AG04449 (cell line): ENCODE measurements at regions not wholly inside any gene's neighbourhood (a gene's known extent, or its start where the extent isn't known, plus 50 kb on each side); places are given as distances from the start of the nearest gene placed in this dataset.

Experiments used
- CTCF ChIA-PET: fragments of 350-600 bp; formaldehyde crosslinking; extraction: SDS; loops from one replicate; lab custom pipeline; 2021; ENCODE audit warnings: antibody characterized with exemption; lab: Yijun Ruan, JAX
- POLR2A ChIA-PET: fragments of 400-600, 350-600 bp; formaldehyde crosslinking; extraction: SDS; loops from one replicate; lab custom pipeline; 2020; ENCODE audit warnings: antibody characterized with exemption, inconsistent platforms; lab: Yijun Ruan, JAX
- DNase-seq: peaks from one replicate; pipeline ENCODE4 v3.0.0-alpha.2; 2010; ENCODE audit warnings: low read depth, low spot score
- H3K4me3 ChIP-seq: 2 replicates; pipeline ENCODE4 v1.5.1; 2011; ENCODE audit warnings: low read depth, mild to moderate bottlenecking, control low read depth, low read length
- TF ChIP-seq, protein P1 (sequence below): IDR thresholded peaks from one replicate; pipeline ENCODE4 v1.5.1; 2011; ENCODE audit warnings: mild to moderate bottlenecking, moderate library complexity, low read length, control low read depth, inconsistent platforms; ENCODE audit not compliant: insufficient read depth; ENCODE audit errors: missing control alignments

DNA sequence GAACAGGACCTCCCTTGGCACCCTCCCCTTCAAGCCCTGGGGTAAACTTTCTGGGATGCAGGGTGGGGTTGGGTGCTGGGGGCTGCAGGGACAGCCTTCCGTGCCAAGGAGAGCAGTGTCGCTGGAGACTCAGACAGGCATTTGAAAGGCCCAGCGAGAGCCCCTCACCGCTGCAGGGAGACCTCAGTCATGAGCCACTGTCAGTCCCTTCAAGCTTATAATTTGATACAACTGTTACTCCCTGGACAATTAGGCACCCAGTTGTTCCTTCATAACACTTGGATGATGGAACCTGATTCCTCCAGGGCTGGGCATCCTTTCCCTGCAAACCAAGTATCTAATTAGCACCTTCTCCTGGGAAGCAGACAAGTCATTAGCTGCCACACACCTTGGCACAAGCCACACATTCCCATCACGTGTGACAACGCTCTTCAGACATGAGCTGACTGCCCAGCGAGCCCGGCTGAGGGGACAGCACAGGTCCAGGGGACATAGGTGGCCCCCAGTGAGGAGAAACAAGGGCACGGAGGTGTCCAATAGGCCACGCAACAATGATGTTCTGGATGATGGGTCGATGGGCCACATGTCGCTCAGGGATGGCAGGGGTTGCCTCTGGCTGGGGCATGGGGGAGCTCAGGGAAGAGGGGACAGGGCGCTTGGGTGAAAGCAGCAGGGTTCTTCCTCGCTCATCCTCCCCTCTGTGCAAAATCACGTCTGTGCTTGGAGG is 59.6 kb downstream of the KCNF1 start:
- no peak overlapping the region for H3K4me3 ChIP-seq
- ChIA-PET POLR2A (no interaction called here), CTCF (no interaction called here)
- no peak for DNase-seq
- TF ChIP-seq, protein P1, sequence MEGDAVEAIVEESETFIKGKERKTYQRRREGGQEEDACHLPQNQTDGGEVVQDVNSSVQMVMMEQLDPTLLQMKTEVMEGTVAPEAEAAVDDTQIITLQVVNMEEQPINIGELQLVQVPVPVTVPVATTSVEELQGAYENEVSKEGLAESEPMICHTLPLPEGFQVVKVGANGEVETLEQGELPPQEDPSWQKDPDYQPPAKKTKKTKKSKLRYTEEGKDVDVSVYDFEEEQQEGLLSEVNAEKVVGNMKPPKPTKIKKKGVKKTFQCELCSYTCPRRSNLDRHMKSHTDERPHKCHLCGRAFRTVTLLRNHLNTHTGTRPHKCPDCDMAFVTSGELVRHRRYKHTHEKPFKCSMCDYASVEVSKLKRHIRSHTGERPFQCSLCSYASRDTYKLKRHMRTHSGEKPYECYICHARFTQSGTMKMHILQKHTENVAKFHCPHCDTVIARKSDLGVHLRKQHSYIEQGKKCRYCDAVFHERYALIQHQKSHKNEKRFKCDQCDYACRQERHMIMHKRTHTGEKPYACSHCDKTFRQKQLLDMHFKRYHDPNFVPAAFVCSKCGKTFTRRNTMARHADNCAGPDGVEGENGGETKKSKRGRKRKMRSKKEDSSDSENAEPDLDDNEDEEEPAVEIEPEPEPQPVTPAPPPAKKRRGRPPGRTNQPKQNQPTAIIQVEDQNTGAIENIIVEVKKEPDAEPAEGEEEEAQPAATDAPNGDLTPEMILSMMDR = no peak

DNA sequence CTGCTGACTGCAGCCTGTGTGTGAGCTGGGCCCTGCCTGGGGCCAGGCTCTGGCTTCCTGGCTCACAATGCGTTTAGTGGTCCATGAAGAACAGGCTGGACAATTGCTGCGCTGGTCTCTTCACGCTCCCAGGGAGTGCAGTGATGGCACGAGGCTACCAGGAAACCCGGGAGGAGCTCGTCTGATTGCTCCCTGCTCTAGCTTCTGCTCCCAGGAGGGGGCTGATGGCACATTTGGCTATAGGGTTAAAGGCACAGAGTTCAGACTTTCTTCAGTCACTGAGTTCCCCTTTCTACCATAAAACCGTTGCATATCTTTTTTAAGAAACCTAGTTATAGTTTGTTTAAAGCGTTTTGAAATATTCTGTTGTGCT is 60.1 kb downstream of the KCNF1 start:
- TF ChIP-seq, protein P1 = no peak
- DNase-seq = no peak
- POLR2A ChIA-PET = no interaction called here
- CTCF ChIA-PET = no interaction called here
- no peak overlapping the region for H3K4me3 ChIP-seq

DNA sequence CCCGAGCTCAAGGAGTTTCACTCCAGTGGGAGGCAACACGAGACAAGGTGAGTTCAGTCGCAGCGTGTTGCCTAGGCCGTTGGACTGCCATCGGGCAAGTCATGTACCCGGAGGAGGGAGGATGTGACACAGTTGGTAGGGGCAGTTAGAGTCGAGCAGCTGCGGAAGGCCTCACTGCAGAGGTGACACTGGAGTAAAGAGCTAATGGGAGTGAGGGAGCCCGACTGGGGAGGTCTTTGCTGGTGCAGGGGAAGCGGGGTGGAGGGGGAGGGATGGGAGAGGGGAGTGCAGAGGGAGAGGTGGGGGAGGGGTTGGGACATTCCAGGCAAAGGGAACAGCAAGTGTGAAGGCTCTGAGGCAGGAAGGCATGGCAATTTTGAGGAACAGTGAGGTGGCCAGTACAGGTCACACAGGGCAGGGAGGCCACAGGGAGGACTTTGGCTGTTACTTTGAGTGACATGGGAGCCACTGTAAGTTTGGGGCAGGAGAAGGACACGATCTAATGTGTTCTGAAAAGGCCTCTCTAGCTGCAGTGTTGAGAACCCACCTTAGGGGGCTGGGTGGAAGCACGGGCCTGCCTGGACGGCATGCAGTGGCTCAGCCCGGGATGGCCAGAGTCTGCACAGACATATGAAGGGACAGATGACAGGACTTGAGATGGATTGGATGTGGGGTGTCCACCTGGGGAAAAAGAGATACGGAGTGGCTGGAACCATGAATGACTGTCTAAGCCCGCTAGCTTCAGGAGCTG is 61.1 kb downstream of the KCNF1 start:
- POLR2A ChIA-PET = no interaction called here
- CTCF ChIA-PET = no interaction called here
- TF ChIP-seq, protein P1 = no peak
- no peak for DNase-seq
- H3K4me3 ChIP-seq = no peak overlapping the region

DNA sequence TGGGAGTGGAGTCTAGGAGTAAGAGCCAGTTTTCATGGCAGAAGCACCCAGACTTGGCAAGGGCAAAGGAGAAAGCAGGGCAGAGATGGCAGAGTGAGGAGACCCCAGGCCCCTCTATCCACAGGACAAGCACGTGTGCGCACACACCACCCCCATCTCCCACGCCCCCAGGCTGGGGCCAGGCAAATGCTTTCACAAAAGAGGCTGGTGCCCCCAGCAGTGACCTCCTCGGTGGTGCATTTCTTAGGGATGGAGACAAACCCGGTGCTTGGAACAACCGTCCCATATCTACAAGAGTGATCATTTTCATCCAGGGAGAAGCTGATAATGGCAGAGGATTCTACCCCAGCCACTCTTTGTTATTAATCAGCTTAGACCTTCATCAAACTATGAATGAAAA is 62.0 kb downstream of the KCNF1 start:
- POLR2A ChIA-PET = no interaction called here
- H3K4me3 ChIP-seq = no peak overlapping the region
- DNase-seq = no peak
- TF ChIP-seq, protein P1 = no peak
- CTCF ChIA-PET = interaction anchor here (0.9 to 1.2 kb wide), 3 partner anchors 10 to 25 kb away, joined by 3 read pairs; no protein-coding TSS in a partner anchor

DNA sequence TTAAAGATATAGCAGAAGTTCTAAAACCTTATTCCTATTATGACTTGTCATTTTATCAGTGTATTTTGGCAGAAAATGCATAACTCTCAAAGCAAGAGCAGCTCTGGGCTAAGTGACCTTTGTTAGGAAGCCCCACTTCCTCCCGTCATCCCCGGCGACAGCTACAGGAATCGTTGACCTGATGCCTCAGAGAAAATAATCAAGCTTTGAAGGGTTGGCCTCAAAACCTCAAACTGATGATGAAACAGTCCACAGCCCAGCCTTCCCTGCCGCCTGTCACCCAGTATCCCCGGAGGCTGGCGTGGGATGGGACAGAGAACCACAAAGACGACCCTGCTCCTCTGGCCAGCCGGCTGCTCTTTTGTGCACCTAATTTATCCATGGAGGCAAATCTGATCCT is 65.3 kb downstream of the KCNF1 start:
- TF ChIP-seq, protein P1 = no peak
- DNase-seq = no peak
- no peak overlapping the region for H3K4me3 ChIP-seq
- CTCF ChIA-PET = no interaction called here
- POLR2A ChIA-PET = no interaction called here

DNA sequence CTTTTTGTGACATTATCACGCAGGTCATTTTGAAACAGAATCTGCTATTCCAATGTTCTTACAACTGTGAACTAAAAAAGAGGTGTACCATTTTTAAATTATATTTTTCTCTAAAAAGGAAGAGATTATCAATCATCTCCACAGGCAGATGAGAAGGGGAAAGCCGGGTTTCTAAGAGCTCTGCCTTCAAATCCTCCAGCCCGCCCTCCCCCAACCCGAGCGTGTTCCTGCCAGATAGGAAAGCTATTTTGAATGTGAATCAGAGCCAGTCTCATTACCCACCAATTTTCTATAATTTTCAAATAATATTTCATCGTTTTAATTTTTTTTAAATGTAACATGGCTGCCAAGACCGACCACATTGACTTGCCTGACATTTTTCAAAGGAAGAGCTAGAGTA is 65.9 kb downstream of the KCNF1 start:
- POLR2A ChIA-PET = no interaction called here
- H3K4me3 ChIP-seq = no peak overlapping the region
- TF ChIP-seq, protein P1 = no peak
- CTCF ChIA-PET = interaction anchor here (0.9 to 1.0 kb wide), 2 partner anchors 9 to 146 kb away, joined by 3 read pairs; no protein-coding TSS in a partner anchor
- DNase-seq = no peak
